22Rv1 (cell line): ENCODE measurements at regions not wholly inside any gene's neighbourhood (a gene's known extent, or its start where the extent isn't known, plus 50 kb on each side); places are given as distances from the start of the nearest gene placed in this dataset.

Source experiments
- CTCF ChIP-seq: fragments of 450-650 bp; IDR thresholded peaks from 2 replicates; pipeline ENCODE4 v1.5.1; 2017; ENCODE audit warnings: mild to moderate bottlenecking
- ZFX ChIP-seq: fragments of 450-650 bp; IDR thresholded peaks from 2 replicates; pipeline ENCODE4 v1.6.1; 2017; ENCODE audit warnings: antibody characterized with exemption, borderline replicate concordance

- no peak for TF ChIP-seq CTCF
- TF ChIP-seq ZFX: no peak
These were observed 317.3 kb upstream of the CNR1 start for GRCh38 chr6:88483424-88483823.
